ENCODE measurements at regions not wholly inside any gene's neighbourhood (a gene's known extent, or its start where the extent isn't known, plus 50 kb on each side); places are given as distances from the start of the nearest gene placed in this dataset.
"Not testable (repeated sequence)": the region's sequence is repeated elsewhere in the genome, so short reads cannot be mapped to it uniquely, and the experiment has no call there.

GRCh38 chr6:79398617-79399016 lies 138.6 kb downstream of the LCA5 start:
- not testable (repeated sequence) for TF ChIP-seq POLR2AphosphoS5, CTCF, POLR2A (IDR thresholded peaks at IDR 0.05)

Measured in gastroesophageal sphincter (tissue), 3 donors.